Endodermal cell (in vitro differentiated cells): ENCODE measurements at regions not wholly inside any gene's neighbourhood (a gene's known extent, or its start where the extent isn't known, plus 50 kb on each side); places are given as distances from the start of the nearest gene placed in this dataset.

Experiments
- DNase-seq: peaks from one replicate; pipeline ENCODE4 v3.0.0-alpha.2; 2017
- H3K27ac ChIP-seq: 2 replicates; pipeline ENCODE4 v1.5.1; 2013; ENCODE audit warnings: mild to moderate bottlenecking, low read depth, low read length, moderate library complexity
- H3K27me3 ChIP-seq: 2 replicates; pipeline ENCODE4 v1.6.1; 2013; ENCODE audit warnings: mild to moderate bottlenecking, low read length, moderate library complexity; ENCODE audit not compliant: insufficient read depth, control insufficient read depth, poor library complexity, severe bottlenecking
- H3K36me3 ChIP-seq: 2 replicates; pipeline ENCODE4 v1.7.0; 2013; ENCODE audit warnings: mild to moderate bottlenecking, low read length, moderate library complexity; ENCODE audit not compliant: control insufficient read depth, insufficient read depth
- H3K4me1 ChIP-seq: one replicate; pipeline ENCODE4 v1.7.0; 2013; ENCODE audit warnings: low read length; ENCODE audit not compliant: control insufficient read depth, insufficient read depth
- H3K4me3 ChIP-seq: 2 replicates; pipeline ENCODE4 v1.5.1; 2013; ENCODE audit warnings: mild to moderate bottlenecking, low read length, moderate library complexity
- H3K9ac ChIP-seq: 2 replicates; pipeline ENCODE4 v1.6.1; 2013; ENCODE audit warnings: mild to moderate bottlenecking, low read length, moderate library complexity; ENCODE audit not compliant: poor library complexity, severe bottlenecking; ENCODE audit errors: extremely low read depth
- H3K9me3 ChIP-seq: 2 replicates; pipeline ENCODE4 v1.6.1; 2013; ENCODE audit warnings: mild to moderate bottlenecking, low read length, moderate library complexity; ENCODE audit not compliant: control insufficient read depth
- H3K27ac Mint-ChIP-seq: 2 replicates; pipeline ENCODE4 v1.8.0; 2020; ENCODE audit warnings: mixed read lengths
- H3K27me3 Mint-ChIP-seq: 2 replicates; pipeline ENCODE4 v1.8.0; 2021; ENCODE audit warnings: mild to moderate bottlenecking, mixed read lengths; ENCODE audit not compliant: insufficient read depth
- H3K36me3 Mint-ChIP-seq: 2 replicates; pipeline ENCODE4 v1.8.0; 2020; ENCODE audit warnings: low read depth, mixed read lengths
- H3K4me1 Mint-ChIP-seq: 2 replicates; pipeline ENCODE4 v1.8.0; 2020; ENCODE audit warnings: mixed read lengths
- H3K4me3 Mint-ChIP-seq: 2 replicates; pipeline ENCODE4 v1.8.0; 2020; ENCODE audit warnings: mild to moderate bottlenecking, moderate library complexity, mixed read lengths
- H3K9me3 Mint-ChIP-seq: 2 replicates; pipeline ENCODE4 v1.8.0; 2020; ENCODE audit warnings: mild to moderate bottlenecking, mixed read lengths
- CTCF ChIP-seq: fragments of 200-600 bp; sonication (generic); conservative IDR thresholded peaks from 2 replicates; pipeline ENCODE4 v1.5.0; 2021; ENCODE audit warnings: antibody characterized with exemption, mild to moderate bottlenecking
- WGBS, 2 experiments: methylation state at CpG; one replicate each; pipeline versions ENCODE4 v1.1.5 to v1.1.7; 2013; ENCODE audit warnings: missing lambda C conversion rate in 2 of 2, mixed read lengths in 1 of 2; ENCODE audit not compliant: insufficient coverage in 1 of 2, insufficient read length in 1 of 2; 5-methylcytosine and 5-hydroxymethylcytosine counted together

- no peak for DNase-seq
- no peaks in the 10 kb centered on the region for H3K4me1 ChIP-seq
- no peaks in the 10 kb centered on the region for H3K27me3 Mint-ChIP-seq
- no peak overlapping the region for H3K9ac ChIP-seq
- 92 to 93% methylated on average over 20 to 33 of the region's 33 CpGs for WGBS, 2 experiments
- H3K9me3 ChIP-seq = no peaks in the 10 kb centered on the region
- H3K4me3 ChIP-seq = no peak overlapping the region
- no peak overlapping the region for H3K4me3 Mint-ChIP-seq
- no peak overlapping the region for H3K27ac Mint-ChIP-seq
- no peaks in the 10 kb centered on the region for H3K4me1 Mint-ChIP-seq
- no peak for TF ChIP-seq CTCF
- H3K27me3 ChIP-seq = no peaks in the 10 kb centered on the region
- H3K36me3 ChIP-seq = no peaks in the 10 kb centered on the region
- H3K36me3 Mint-ChIP-seq = no peaks in the 10 kb centered on the region
- no peaks in the 10 kb centered on the region for H3K9me3 Mint-ChIP-seq
- H3K27ac ChIP-seq = no peak overlapping the region
Measured at GRCh38 chr2:15084826-15085489, 452.4 kb downstream of the LRATD1 start.

GRCh38 chr2:15092181-15092580, 459.7 kb downstream of the LRATD1 start:
- H3K9ac ChIP-seq = no peak overlapping the region
- no peaks in the 10 kb centered on the region for H3K36me3 Mint-ChIP-seq
- H3K36me3 ChIP-seq = no peaks in the 10 kb centered on the region
- H3K9me3 Mint-ChIP-seq = no peaks in the 10 kb centered on the region
- H3K27ac Mint-ChIP-seq = no peak overlapping the region
- no peak overlapping the region for H3K27ac ChIP-seq
- H3K27me3 ChIP-seq = no peaks in the 10 kb centered on the region
- H3K4me1 Mint-ChIP-seq = peaks cover 10% of the 10 kb centered on the region
- H3K4me3 Mint-ChIP-seq = no peak overlapping the region
- WGBS, 2 experiments = 92% methylated on average over 1 of the region's 1 CpG; no CpG with 5 or more reads in 1 of the 2 experiments
- H3K4me1 ChIP-seq = no peaks in the 10 kb centered on the region
- no peak for DNase-seq
- no peaks in the 10 kb centered on the region for H3K27me3 Mint-ChIP-seq
- no peak overlapping the region for H3K4me3 ChIP-seq
- H3K9me3 ChIP-seq = no peaks in the 10 kb centered on the region
- no peak for TF ChIP-seq CTCF

GRCh38 chr2:15092691-15093090, 460.2 kb downstream of the LRATD1 start:
- H3K27ac ChIP-seq = no peak overlapping the region
- H3K36me3 ChIP-seq = no peaks in the 10 kb centered on the region
- TF ChIP-seq CTCF = no peak
- no peak overlapping the region for H3K4me3 ChIP-seq
- H3K4me3 Mint-ChIP-seq = no peak overlapping the region
- H3K36me3 Mint-ChIP-seq = no peaks in the 10 kb centered on the region
- H3K4me1 Mint-ChIP-seq = peaks cover 10% of the 10 kb centered on the region
- H3K27me3 Mint-ChIP-seq = no peaks in the 10 kb centered on the region
- no peaks in the 10 kb centered on the region for H3K9me3 Mint-ChIP-seq
- no peak overlapping the region for H3K27ac Mint-ChIP-seq
- WGBS, 2 experiments = 73 to 89% methylated on average over 3 to 6 of the region's 6 CpGs
- H3K27me3 ChIP-seq = no peaks in the 10 kb centered on the region
- no peak for DNase-seq
- no peak overlapping the region for H3K9ac ChIP-seq
- H3K4me1 ChIP-seq = no peaks in the 10 kb centered on the region
- no peaks in the 10 kb centered on the region for H3K9me3 ChIP-seq
